ENCODE measurements at regions not wholly inside any gene's neighbourhood (a gene's known extent, or its start where the extent isn't known, plus 50 kb on each side); places are given as distances from the start of the nearest gene placed in this dataset.

GRCh38 chr3:117600666-117601065 is 891.1 kb downstream of the TUSC7 start (continued):
- TF ChIP-seq GTF2F1 (IDR thresholded peaks at IDR 0.05; ENCODE audit: borderline replicate concordance, low read depth, low read length) (no peak), RBBP5 (IDR thresholded peaks at IDR 0.05; ENCODE audit: borderline replicate concordance, low read depth, low read length) (no peak), TAF7 (optimal IDR thresholded peaks at IDR 0.05; ENCODE audit: borderline replicate concordance, low read depth, low read length) (no peak), CTCF (IDR thresholded peaks at IDR 0.05; ENCODE audit: control extremely low read depth in 1 of 3, insufficient read depth in 1 of 3, low read depth in 1 of 3, low read length in 3 of 3) (no peak), SRF (IDR thresholded peaks at IDR 0.05; ENCODE audit: low read depth, low read length) (no peak), SAP30 (IDR thresholded peaks at IDR 0.05; ENCODE audit: insufficient read depth, insufficient replicate concordance, low read length) (no peak)
- TF ChIP-seq, protein P1, sequence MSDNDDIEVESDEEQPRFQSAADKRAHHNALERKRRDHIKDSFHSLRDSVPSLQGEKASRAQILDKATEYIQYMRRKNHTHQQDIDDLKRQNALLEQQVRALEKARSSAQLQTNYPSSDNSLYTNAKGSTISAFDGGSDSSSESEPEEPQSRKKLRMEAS (IDR thresholded peaks at IDR 0.05) = no peak
